ENCODE measurements at regions not wholly inside any gene's neighbourhood (a gene's known extent, or its start where the extent isn't known, plus 50 kb on each side); places are given as distances from the start of the nearest gene placed in this dataset.
"Not testable (repeated sequence)": the region's sequence is repeated elsewhere in the genome, so short reads cannot be mapped to it uniquely, and the experiment has no call there.

GRCh38 chr4:112775801-112776200, 138.9 kb downstream of the LARP7 start:
- DNase-seq (ENCODE audit: low spot score) = no peak

- no peak for DNase-seq (ENCODE audit: low spot score)
Observed at GRCh38 chr4:112776535-112776934, 139.6 kb downstream of the LARP7 start.

- no peak for DNase-seq (ENCODE audit: low spot score)
Observed at GRCh38 chr4:112778520-112778919, 141.6 kb downstream of the LARP7 start.

GRCh38 chr4:112793033-112793432, 156.1 kb downstream of the LARP7 start:
- no peak for DNase-seq (ENCODE audit: low spot score)

- no peak for DNase-seq (ENCODE audit: low spot score)
Observed at GRCh38 chr4:112800001-112800400, 163.1 kb downstream of the LARP7 start.

GRCh38 chr4:112801341-112801740, 164.4 kb downstream of the LARP7 start:
- no peak for DNase-seq (ENCODE audit: low spot score)

GRCh38 chr4:112802780-112803179, 165.8 kb downstream of the LARP7 start:
- no peak for DNase-seq (ENCODE audit: low spot score)

- no peak for DNase-seq (ENCODE audit: low spot score)
Observed at GRCh38 chr4:112807083-112807482, 170.1 kb downstream of the LARP7 start.

GRCh38 chr4:112808001-112808400, 171.1 kb downstream of the LARP7 start:
- no peak for DNase-seq (ENCODE audit: low spot score)

- peak; percentile 2 for DNase-seq (ENCODE audit: low spot score)
Observed at GRCh38 chr4:112813790-112814189, 176.8 kb downstream of the LARP7 start.

- DNase-seq (ENCODE audit: low spot score) = peak; percentile 93
Observed at GRCh38 chr4:112817933-112818593, 181.1 kb downstream of the LARP7 start.

GRCh38 chr4:112818594-112818965, 181.6 kb downstream of the LARP7 start:
- DNase-seq (ENCODE audit: low spot score) = peak; percentile 27

- DNase-seq (ENCODE audit: low spot score) = no peak
Observed at GRCh38 chr4:112819729-112820128, 182.8 kb downstream of the LARP7 start.

- DNase-seq (ENCODE audit: low spot score) = no peak
Observed at GRCh38 chr4:112823156-112823555, 186.2 kb downstream of the LARP7 start.

GRCh38 chr4:112823606-112824005, 186.7 kb downstream of the LARP7 start:
- DNase-seq (ENCODE audit: low spot score) = no peak

- DNase-seq (ENCODE audit: low spot score) = no peak
Observed at GRCh38 chr4:112830753-112831386, 193.9 kb downstream of the LARP7 start.

GRCh38 chr4:112832493-112832892, 195.6 kb downstream of the LARP7 start:
- no peak for DNase-seq (ENCODE audit: low spot score)

- DNase-seq (ENCODE audit: low spot score) = no peak
Observed at GRCh38 chr4:112836895-112837294, 200.0 kb downstream of the LARP7 start.

- not testable (repeated sequence) for DNase-seq (ENCODE audit: low spot score)
Observed at GRCh38 chr4:112838015-112838414, 201.1 kb downstream of the LARP7 start.

- no peak for DNase-seq (ENCODE audit: low spot score)
Observed at GRCh38 chr4:112840061-112840460, 203.1 kb downstream of the LARP7 start.

GRCh38 chr4:112840619-112841018, 203.7 kb downstream of the LARP7 start:
- DNase-seq (ENCODE audit: low spot score) = no peak

GRCh38 chr4:112842513-112842912, 205.6 kb downstream of the LARP7 start:
- no peak for DNase-seq (ENCODE audit: low spot score)

GRCh38 chr4:112845386-112845785, 204.1 kb upstream of the ANK2 start:
- DNase-seq (ENCODE audit: low spot score) = no peak

GRCh38 chr4:112847045-112847444, 202.4 kb upstream of the ANK2 start:
- no peak for DNase-seq (ENCODE audit: low spot score)

Data from SW480 (cell line).